CD8-positive, alpha-beta memory T cell (primary cell): ENCODE measurements at regions not wholly inside any gene's neighbourhood (a gene's known extent, or its start where the extent isn't known, plus 50 kb on each side); places are given as distances from the start of the nearest gene placed in this dataset.

Source experiments
- CTCF ChIA-PET: fragments of 350-600 bp; sonication (Branson Sonifier 250); formaldehyde crosslinking; loops from one replicate; lab custom pipeline; 2021; ENCODE audit warnings: antibody characterized with exemption; lab: Charles Lee
- POLR2A ChIA-PET: fragments of 350-600 bp; sonication (Branson Sonifier 250); formaldehyde crosslinking; loops from one replicate; lab custom pipeline; 2021; ENCODE audit warnings: antibody characterized with exemption; lab: Charles Lee
- DNase-seq, 5 donors: peaks; one replicate each; pipeline versions ENCODE4 v3.0.0 to v3.0.0-alpha.2; 2020 to 2022; ENCODE audit warnings: mixed read lengths in 1 of 5
- H3K27ac ChIP-seq: one replicate; pipeline ENCODE4 v1.7.0; 2013; ENCODE audit warnings: low read depth, mild to moderate bottlenecking, low read length, moderate library complexity
- H3K27me3 ChIP-seq: 2 replicates; pipeline ENCODE4 v1.7.0; 2013; ENCODE audit warnings: low read length, mild to moderate bottlenecking; ENCODE audit not compliant: insufficient read depth, poor library complexity, severe bottlenecking
- H3K36me3 ChIP-seq: 2 replicates; pipeline ENCODE4 v1.7.0; 2013; ENCODE audit warnings: mild to moderate bottlenecking, low read length, moderate library complexity; ENCODE audit not compliant: insufficient read depth
- H3K4me1 ChIP-seq: 2 replicates; pipeline ENCODE4 v1.7.0; 2013; ENCODE audit warnings: mild to moderate bottlenecking, low read length, moderate library complexity; ENCODE audit not compliant: insufficient read depth
- H3K4me3 ChIP-seq: 2 replicates; pipeline ENCODE4 v1.7.0; 2013; ENCODE audit warnings: mild to moderate bottlenecking, low read length
- H3K9me3 ChIP-seq: 2 replicates; pipeline ENCODE4 v1.7.0; 2013; ENCODE audit warnings: mild to moderate bottlenecking, low read length
- H3K27ac Mint-ChIP-seq, 8 donors: one replicate each; pipeline ENCODE4 v1.8.0; 2020 to 2021; ENCODE audit warnings: mixed read lengths in 8 of 8, mild to moderate bottlenecking in 6 of 8, inconsistent platforms in 3 of 8, moderate library complexity in 3 of 8
- H3K27me3 Mint-ChIP-seq, 2 donors: one replicate each; pipeline ENCODE4 v1.8.0; 2020 to 2021; ENCODE audit warnings: mixed read lengths in 2 of 2, mild to moderate bottlenecking in 1 of 2, moderate library complexity in 1 of 2
- H3K36me3 Mint-ChIP-seq, 3 donors: one replicate each; pipeline ENCODE4 v1.8.0; 2020 to 2021; ENCODE audit warnings: mixed read lengths in 3 of 3, inconsistent platforms in 1 of 3, mild to moderate bottlenecking in 1 of 3
- H3K4me1 Mint-ChIP-seq, 3 donors: one replicate each; pipeline ENCODE4 v1.8.0; 2020 to 2021; ENCODE audit warnings: mixed read lengths in 3 of 3, inconsistent platforms in 1 of 3, mild to moderate bottlenecking in 1 of 3
- H3K4me3 Mint-ChIP-seq, 7 donors: one replicate each; pipeline ENCODE4 v1.8.0; 2020 to 2021; ENCODE audit warnings: mixed read lengths in 7 of 7, mild to moderate bottlenecking in 6 of 7, moderate library complexity in 4 of 7, inconsistent platforms in 2 of 7
- H3K9me3 Mint-ChIP-seq, 5 donors: one replicate each; pipeline ENCODE4 v1.8.0; 2020 to 2022; ENCODE audit warnings: mixed read lengths in 5 of 5, mild to moderate bottlenecking in 3 of 5, moderate library complexity in 2 of 5, inconsistent platforms in 1 of 5

DNA sequence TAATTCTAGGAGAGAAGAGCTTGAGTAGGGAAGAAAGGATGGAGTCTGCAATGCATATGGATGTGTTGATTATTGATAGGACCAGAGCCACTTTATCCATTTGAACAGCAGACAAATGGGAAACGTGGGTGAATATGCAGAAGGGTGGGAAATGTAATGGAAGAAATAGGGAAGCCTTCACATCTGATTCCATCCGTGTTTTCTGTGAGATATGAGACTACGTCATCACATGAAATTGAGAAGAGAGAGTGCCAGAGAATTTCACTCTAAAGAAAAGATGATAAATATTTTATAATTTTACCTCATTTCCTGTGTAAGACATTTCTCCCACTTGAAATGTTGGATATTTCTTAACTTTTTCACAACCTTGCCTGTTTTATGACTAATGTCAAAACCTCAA lies 788.4 kb upstream of the FAM98A start:
- Histone ChIP-seq H3K36me3 (no peaks in the 10 kb centered on the region), H3K9me3 (no peaks in the 10 kb centered on the region), H3K4me1 (no peaks in the 10 kb centered on the region), H3K27ac (no peak overlapping the region), H3K27me3 (no peaks in the 10 kb centered on the region), H3K4me3 (no peak overlapping the region)
- Mint-ChIP-seq H3K4me1 (no peaks in the 10 kb centered on the region), H3K9me3 (peaks cover 5 to 26% (median 6%) of the 10 kb centered on the region in 5 donors), H3K27me3 (no peaks in the 10 kb centered on the region), H3K4me3 (no peak overlapping the region), H3K27ac (no peak overlapping the region), H3K36me3 (no peaks in the 10 kb centered on the region)
- CTCF ChIA-PET = no interaction called here
- POLR2A ChIA-PET = no interaction called here
- no peak for DNase-seq

- ChIA-PET CTCF (no interaction called here), POLR2A (no interaction called here)
- Mint-ChIP-seq H3K4me3 (no peak overlapping the region), H3K27me3 (peaks cover 0 to 3% of the 10 kb centered on the region in 2 donors), H3K27ac (no peak overlapping the region), H3K4me1 (no peaks in the 10 kb centered on the region), H3K36me3 (no peaks in the 10 kb centered on the region), H3K9me3 (peaks cover 0 to 11% (median 0%) of the 10 kb centered on the region in 5 donors)
- H3K4me1 ChIP-seq = no peaks in the 10 kb centered on the region
- no peaks in the 10 kb centered on the region for H3K9me3 ChIP-seq
- H3K27me3 ChIP-seq = no peaks in the 10 kb centered on the region
- no peak overlapping the region for H3K4me3 ChIP-seq
- H3K27ac ChIP-seq = no peak overlapping the region
- no peak for DNase-seq
- no peaks in the 10 kb centered on the region for H3K36me3 ChIP-seq
Measured at GRCh38 chr2:34379586-34379985, 780.5 kb upstream of the FAM98A start.

DNA sequence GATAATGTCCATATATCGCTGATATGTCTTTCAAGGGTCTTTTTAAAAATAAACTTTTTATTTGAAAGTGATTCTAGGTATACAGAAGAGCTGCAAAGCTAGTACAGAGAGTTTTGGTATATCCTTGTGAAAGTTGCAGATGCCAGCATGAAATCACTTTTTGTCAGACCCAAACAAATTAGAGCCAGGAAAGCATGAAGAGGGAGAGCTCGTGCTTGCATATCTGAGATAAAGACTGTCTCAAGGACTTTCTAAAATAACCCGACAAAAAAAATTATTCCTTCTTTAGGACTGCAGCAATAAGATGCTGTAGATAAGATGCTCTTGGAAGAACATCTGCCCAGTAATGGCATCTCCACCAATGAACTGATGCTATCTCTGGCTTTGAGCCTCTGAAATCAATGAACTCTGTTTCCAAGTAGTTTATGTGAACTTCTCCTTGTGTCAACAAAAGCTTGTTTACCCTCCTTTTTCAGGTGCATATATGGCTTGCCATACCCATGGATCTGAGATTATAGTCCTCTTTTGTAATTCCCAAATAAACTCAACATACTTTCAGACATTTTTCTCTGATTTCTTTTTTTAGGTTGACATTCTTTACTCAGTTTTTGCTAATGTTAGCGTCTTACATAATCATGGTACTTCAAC lies 774.6 kb upstream of the FAM98A start:
- no peak overlapping the region for H3K27ac ChIP-seq
- no peak overlapping the region for H3K27ac Mint-ChIP-seq
- H3K36me3 ChIP-seq = no peaks in the 10 kb centered on the region
- H3K9me3 ChIP-seq = no peaks in the 10 kb centered on the region
- no peaks in the 10 kb centered on the region for H3K27me3 Mint-ChIP-seq
- no peak overlapping the region for H3K4me3 Mint-ChIP-seq
- DNase-seq = no peak
- no peaks in the 10 kb centered on the region for H3K36me3 Mint-ChIP-seq
- POLR2A ChIA-PET = no interaction called here
- peaks cover 0 to 9% (median 3%) of the 10 kb centered on the region in 5 donors for H3K9me3 Mint-ChIP-seq
- H3K4me1 Mint-ChIP-seq = no peaks in the 10 kb centered on the region
- no peak overlapping the region for H3K4me3 ChIP-seq
- no peaks in the 10 kb centered on the region for H3K27me3 ChIP-seq
- no peaks in the 10 kb centered on the region for H3K4me1 ChIP-seq
- CTCF ChIA-PET = no interaction called here

- POLR2A ChIA-PET = no interaction called here
- CTCF ChIA-PET = no interaction called here
- no peak for DNase-seq
- no peak overlapping the region for H3K27ac ChIP-seq
- H3K36me3 Mint-ChIP-seq = no peaks in the 10 kb centered on the region
- H3K27me3 Mint-ChIP-seq = no peaks in the 10 kb centered on the region
- no peaks in the 10 kb centered on the region for H3K4me1 Mint-ChIP-seq
- no peak overlapping the region for H3K4me3 Mint-ChIP-seq
- peaks cover 0 to 9% (median 3%) of the 10 kb centered on the region in 5 donors for H3K9me3 Mint-ChIP-seq
- H3K27ac Mint-ChIP-seq = no peak overlapping the region
- H3K36me3 ChIP-seq = no peaks in the 10 kb centered on the region
- no peaks in the 10 kb centered on the region for H3K4me1 ChIP-seq
- no peaks in the 10 kb centered on the region for H3K27me3 ChIP-seq
- no peaks in the 10 kb centered on the region for H3K9me3 ChIP-seq
- H3K4me3 ChIP-seq = no peak overlapping the region
Measured at GRCh38 chr2:34372967-34373366, 773.9 kb upstream of the FAM98A start.

GRCh38 chr2:34371711-34372110 lies 772.6 kb upstream of the FAM98A start:
- Histone ChIP-seq H3K36me3 (no peaks in the 10 kb centered on the region), H3K4me3 (no peak overlapping the region), H3K4me1 (no peaks in the 10 kb centered on the region), H3K9me3 (no peaks in the 10 kb centered on the region), H3K27ac (no peak overlapping the region), H3K27me3 (no peaks in the 10 kb centered on the region)
- Mint-ChIP-seq H3K36me3 (no peaks in the 10 kb centered on the region), H3K9me3 (peaks cover 0 to 9% (median 3%) of the 10 kb centered on the region in 5 donors), H3K4me1 (no peaks in the 10 kb centered on the region), H3K27ac (no peak overlapping the region), H3K27me3 (no peaks in the 10 kb centered on the region), H3K4me3 (no peak overlapping the region)
- POLR2A ChIA-PET = no interaction called here
- DNase-seq = no peak
- CTCF ChIA-PET = no interaction called here

DNA sequence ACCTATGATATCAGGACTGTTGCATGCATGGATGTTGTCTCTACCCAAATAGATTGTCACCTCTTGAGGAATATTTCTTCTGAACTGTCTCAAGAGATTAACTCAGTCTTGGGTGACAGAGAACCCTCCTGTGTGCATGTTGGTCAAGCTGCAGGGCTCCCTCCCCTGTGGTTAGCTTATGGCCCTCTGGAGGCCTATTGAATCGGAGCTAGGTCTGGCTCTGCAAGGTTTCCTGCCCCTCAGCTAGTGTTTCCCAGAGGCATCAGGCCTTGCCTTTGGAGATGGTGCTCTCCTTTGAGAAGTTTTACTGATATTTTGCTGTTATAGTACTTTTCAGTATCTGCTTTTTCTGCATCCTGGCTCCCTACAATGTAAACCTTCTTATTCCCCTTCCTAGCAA lies 769.2 kb upstream of the FAM98A start:
- DNase-seq = no peak
- no peaks in the 10 kb centered on the region for H3K4me1 Mint-ChIP-seq
- Histone ChIP-seq H3K27me3 (no peaks in the 10 kb centered on the region), H3K27ac (no peak overlapping the region), H3K9me3 (no peaks in the 10 kb centered on the region), H3K36me3 (no peaks in the 10 kb centered on the region), H3K4me1 (no peaks in the 10 kb centered on the region), H3K4me3 (no peak overlapping the region)
- no peak overlapping the region for H3K27ac Mint-ChIP-seq
- H3K36me3 Mint-ChIP-seq = no peaks in the 10 kb centered on the region
- peaks cover 0 to 7% (median 0%) of the 10 kb centered on the region in 5 donors for H3K9me3 Mint-ChIP-seq
- no peak overlapping the region for H3K4me3 Mint-ChIP-seq
- ChIA-PET CTCF (no interaction called here), POLR2A (no interaction called here)
- no peaks in the 10 kb centered on the region for H3K27me3 Mint-ChIP-seq

GRCh38 chr2:34365932-34366331 lies 766.8 kb upstream of the FAM98A start:
- H3K27ac ChIP-seq = no peak overlapping the region
- H3K4me3 Mint-ChIP-seq = no peak overlapping the region
- no peaks in the 10 kb centered on the region for H3K27me3 ChIP-seq
- H3K4me3 ChIP-seq = no peak overlapping the region
- no peaks in the 10 kb centered on the region for H3K36me3 Mint-ChIP-seq
- H3K9me3 Mint-ChIP-seq = peaks cover 0 to 2% (median 0%) of the 10 kb centered on the region in 5 donors
- no peaks in the 10 kb centered on the region for H3K4me1 Mint-ChIP-seq
- no peak for DNase-seq
- no peak overlapping the region for H3K27ac Mint-ChIP-seq
- H3K4me1 ChIP-seq = no peaks in the 10 kb centered on the region
- H3K27me3 Mint-ChIP-seq = no peaks in the 10 kb centered on the region
- ChIA-PET CTCF (no interaction called here), POLR2A (no interaction called here)
- no peaks in the 10 kb centered on the region for H3K36me3 ChIP-seq
- no peaks in the 10 kb centered on the region for H3K9me3 ChIP-seq

- DNase-seq = no peak
- H3K36me3 Mint-ChIP-seq = no peaks in the 10 kb centered on the region
- no peaks in the 10 kb centered on the region for H3K27me3 Mint-ChIP-seq
- Histone ChIP-seq H3K9me3 (no peaks in the 10 kb centered on the region), H3K4me1 (no peaks in the 10 kb centered on the region), H3K27me3 (no peaks in the 10 kb centered on the region), H3K4me3 (no peak overlapping the region), H3K27ac (no peak overlapping the region), H3K36me3 (no peaks in the 10 kb centered on the region)
- H3K9me3 Mint-ChIP-seq = peaks cover 0 to 2% (median 0%) of the 10 kb centered on the region in 5 donors
- H3K4me3 Mint-ChIP-seq = no peak overlapping the region
- no peaks in the 10 kb centered on the region for H3K4me1 Mint-ChIP-seq
- ChIA-PET POLR2A (no interaction called here), CTCF (no interaction called here)
- no peak overlapping the region for H3K27ac Mint-ChIP-seq
Measured at GRCh38 chr2:34365512-34365911, 766.4 kb upstream of the FAM98A start.
